ENCODE measurements at regions not wholly inside any gene's neighbourhood (a gene's known extent, or its start where the extent isn't known, plus 50 kb on each side); places are given as distances from the start of the nearest gene placed in this dataset.

GRCh38 chr1:221085701-221086375, 206.6 kb downstream of the HLX start:
- TF ChIP-seq CTCF (IDR thresholded peaks at IDR 0.05; ENCODE audit: insufficient read depth, low read length) (no peak), POLR2AphosphoS5 (IDR thresholded peaks at IDR 0.05; ENCODE audit: low read depth) (no peak), GABPA (IDR thresholded peaks at IDR 0.05; ENCODE audit: low read depth) (no peak)
- TF ChIP-seq, protein P1, sequence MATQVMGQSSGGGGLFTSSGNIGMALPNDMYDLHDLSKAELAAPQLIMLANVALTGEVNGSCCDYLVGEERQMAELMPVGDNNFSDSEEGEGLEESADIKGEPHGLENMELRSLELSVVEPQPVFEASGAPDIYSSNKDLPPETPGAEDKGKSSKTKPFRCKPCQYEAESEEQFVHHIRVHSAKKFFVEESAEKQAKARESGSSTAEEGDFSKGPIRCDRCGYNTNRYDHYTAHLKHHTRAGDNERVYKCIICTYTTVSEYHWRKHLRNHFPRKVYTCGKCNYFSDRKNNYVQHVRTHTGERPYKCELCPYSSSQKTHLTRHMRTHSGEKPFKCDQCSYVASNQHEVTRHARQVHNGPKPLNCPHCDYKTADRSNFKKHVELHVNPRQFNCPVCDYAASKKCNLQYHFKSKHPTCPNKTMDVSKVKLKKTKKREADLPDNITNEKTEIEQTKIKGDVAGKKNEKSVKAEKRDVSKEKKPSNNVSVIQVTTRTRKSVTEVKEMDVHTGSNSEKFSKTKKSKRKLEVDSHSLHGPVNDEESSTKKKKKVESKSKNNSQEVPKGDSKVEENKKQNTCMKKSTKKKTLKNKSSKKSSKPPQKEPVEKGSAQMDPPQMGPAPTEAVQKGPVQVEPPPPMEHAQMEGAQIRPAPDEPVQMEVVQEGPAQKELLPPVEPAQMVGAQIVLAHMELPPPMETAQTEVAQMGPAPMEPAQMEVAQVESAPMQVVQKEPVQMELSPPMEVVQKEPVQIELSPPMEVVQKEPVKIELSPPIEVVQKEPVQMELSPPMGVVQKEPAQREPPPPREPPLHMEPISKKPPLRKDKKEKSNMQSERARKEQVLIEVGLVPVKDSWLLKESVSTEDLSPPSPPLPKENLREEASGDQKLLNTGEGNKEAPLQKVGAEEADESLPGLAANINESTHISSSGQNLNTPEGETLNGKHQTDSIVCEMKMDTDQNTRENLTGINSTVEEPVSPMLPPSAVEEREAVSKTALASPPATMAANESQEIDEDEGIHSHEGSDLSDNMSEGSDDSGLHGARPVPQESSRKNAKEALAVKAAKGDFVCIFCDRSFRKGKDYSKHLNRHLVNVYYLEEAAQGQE (IDR thresholded peaks at IDR 0.05; ENCODE audit: insufficient replicate concordance, low read depth) = no peak
